ENCODE measurements at regions not wholly inside any gene's neighbourhood (a gene's known extent, or its start where the extent isn't known, plus 50 kb on each side); places are given as distances from the start of the nearest gene placed in this dataset.

DNA sequence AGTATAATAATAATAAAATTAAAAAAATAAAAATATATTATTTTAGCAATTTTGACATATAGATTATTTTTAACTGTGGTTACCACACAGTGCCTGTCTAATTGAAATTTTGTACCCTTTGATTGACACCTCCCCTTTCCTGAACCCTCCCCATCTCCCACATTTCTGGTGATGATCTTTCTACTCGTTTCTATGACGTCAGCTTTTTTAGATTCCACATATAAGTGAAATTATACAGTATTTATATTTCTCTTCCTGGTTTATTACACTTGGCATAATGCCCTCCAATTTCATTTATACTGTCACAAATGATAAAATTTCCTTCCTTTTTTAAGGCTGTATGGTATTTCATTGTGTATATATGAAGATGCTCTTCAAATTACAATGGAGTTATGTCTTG, 258.1 kb upstream of the PTCHD4 start:
- no peak for DNase-seq

DNA sequence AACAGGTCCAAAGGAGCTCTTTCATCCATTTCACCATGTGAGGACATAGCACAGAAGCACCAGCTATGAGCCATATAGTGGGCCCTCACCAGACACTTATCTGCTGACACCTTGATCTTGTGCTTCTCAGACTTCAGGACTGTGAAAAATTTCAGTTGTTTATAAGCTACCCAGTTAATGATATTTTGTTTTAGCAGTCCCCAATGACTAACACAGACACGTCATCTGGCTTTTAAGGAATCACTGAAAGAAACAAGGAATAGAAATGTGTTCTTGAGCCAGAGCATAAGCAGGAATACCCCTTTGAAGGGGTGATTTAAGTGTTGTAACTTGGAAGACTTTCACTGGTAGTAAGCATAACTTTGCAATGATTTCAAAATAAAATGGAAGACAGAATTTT, 214.7 kb upstream of the PTCHD4 start:
- no peak for DNase-seq

DNA sequence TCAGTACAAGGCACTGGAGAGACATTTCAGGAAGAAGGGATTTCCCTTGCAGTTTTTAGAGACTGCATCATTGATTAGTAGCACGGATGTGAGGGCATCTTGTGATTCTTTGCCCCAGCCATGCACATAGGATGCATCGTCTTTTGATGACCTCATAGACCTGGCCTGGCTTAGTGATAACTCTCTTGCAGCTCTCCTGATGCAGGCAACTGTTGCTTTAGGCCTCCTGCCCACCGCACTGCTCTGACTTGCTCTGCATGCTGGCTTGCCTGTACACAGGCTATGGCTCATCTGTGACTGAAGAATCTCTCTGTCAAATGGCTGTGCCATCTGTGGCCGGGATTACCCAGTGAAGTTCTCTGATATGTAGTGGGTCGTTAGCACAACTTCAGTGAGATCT, 207.7 kb upstream of the PTCHD4 start:
- DNase-seq = no peak

DNA sequence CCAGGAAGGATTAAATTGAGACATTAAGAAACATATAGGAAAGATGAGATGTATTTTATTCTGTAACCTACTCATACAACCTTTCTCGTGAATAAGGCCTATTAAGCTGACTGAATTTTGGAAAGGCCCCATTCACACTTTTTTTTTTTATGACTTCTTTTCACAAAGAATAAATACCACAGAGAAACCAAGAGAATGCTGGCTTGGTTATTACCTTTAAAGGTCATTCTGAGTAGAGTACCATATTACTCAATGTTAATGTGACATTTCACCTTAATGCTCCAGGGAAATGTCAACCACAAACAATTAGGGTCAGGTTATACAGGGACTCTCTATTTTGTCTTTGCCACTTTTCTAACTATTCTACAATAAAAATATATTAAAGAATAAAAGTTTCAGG, 204.9 kb upstream of the PTCHD4 start:
- DNase-seq = no peak

DNA sequence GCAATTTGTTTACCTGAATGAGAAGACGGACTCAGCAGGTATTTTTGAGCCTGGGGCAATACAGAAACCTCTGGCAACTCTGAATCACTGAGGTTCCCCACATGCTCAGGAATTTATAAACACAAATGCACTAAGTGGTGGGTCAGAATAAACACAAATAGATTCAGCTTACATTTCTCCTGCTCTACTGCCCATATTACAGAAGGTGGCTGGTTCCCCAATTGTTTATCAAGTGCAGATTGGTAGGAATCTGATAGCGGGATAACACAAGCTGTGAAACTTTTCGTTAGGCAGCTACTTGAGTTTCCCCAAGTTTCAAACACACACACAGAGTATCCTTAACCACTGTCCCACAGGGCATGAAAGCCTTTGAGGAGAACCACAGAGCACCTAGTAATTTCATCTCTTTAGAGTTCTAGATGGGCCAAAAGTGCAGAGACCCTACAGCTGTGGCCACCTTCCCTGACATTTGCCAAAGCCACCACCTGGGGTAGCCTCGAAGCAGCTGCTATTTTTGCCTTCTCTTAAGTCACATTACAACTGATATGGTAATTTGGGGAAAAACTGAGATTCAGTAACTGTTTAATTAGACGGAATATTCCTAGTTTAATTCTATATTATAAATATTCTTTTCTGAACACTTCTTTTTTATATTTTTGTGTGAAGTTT, 204.2 kb upstream of the PTCHD4 start:
- no peak for DNase-seq

DNA sequence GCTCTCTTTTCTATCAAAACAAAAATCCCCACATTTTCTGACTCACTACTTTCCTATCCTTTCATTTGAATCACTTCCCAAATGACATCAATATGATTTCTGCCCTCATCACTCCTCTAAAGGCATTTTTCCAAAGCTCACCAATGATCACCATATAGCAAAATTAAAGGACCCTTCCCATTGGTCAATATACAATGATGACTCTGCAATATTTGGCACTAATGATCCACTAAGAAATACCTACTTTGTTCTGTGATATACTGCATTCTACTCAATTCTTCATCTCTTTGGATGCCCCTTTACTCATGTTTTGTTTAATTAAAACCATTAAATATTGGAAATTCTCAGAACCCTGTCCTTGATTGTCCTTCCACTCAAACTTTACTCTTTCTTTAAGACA, 200.3 kb upstream of the PTCHD4 start:
- DNase-seq = no peak

DNA sequence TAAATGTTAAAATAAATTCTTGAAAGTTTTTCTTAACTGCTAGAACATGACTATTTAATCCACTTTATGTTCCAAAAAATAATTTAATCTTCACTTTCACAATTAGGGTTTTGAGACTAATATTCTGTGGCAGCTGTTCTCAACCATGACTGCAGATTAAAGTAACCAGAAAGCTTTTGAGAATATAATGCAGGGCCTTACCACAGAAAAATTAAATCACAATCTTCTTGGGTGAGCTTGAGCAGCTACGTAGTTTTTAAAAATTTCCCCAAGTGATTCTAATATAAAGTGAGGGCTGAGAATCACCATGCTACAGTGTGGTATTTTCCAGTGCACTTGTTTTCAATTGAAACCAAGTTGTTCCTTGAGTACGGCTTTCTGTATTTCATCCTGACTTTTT, 196.6 kb upstream of the PTCHD4 start:
- DNase-seq = no peak

DNA sequence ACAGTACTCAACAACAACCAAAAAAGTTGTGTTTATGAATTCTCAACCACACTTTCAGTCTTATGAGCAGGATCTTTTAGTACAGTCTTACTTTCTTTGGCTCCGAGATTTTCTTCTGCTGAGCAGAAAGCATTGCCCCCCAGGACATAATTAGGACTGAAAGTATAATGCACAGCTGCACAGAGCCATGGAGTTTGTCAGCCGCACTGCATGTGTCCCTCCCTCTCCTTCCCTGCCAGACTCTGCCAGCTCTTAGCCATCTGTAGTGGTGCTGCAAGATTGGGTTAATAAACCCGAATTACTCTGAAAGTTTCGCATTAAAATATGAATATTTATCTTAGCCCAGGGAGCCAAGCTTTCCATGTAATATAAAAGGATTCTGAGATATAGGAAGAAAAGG, 179.6 kb upstream of the PTCHD4 start:
- no peak for DNase-seq

DNA sequence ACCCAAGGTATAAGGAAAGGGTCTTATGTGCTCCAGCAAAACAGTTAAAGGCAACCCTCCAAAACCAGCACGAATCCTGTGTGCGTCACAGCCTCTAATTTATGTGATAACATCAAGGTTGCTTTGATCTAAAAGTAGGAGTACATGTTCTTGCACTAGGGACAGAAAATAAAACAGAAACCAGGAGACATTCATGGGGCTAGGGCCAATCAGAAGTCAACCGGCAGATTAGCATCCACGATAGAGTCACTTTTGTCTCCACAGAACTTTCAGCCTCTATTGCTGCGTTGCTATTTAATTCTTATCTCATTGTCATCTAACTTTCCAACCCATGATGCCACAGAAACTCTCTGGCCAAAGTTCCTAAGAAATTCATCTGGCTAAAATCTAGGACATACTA, 178.8 kb upstream of the PTCHD4 start:
- DNase-seq = no peak

DNA sequence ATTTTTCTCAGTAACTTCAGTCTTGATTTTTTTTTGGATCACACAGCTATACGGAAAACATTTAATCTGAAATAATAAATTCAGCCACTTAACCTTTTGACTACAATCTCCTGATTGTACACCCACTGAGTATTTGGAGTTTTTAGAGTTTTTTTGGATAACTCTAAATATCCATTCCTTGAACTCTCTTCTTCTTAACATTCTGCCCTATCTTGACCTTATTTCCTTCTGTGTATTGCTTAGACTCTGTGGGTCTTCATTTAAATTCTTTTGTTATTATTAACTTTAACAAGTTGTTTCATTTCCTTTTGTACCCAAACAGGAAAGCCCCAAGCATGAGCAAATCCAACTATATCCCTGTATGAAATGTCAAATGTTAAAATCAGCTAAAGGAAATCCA, 170.2 kb upstream of the PTCHD4 start:
- no peak for DNase-seq

DNA sequence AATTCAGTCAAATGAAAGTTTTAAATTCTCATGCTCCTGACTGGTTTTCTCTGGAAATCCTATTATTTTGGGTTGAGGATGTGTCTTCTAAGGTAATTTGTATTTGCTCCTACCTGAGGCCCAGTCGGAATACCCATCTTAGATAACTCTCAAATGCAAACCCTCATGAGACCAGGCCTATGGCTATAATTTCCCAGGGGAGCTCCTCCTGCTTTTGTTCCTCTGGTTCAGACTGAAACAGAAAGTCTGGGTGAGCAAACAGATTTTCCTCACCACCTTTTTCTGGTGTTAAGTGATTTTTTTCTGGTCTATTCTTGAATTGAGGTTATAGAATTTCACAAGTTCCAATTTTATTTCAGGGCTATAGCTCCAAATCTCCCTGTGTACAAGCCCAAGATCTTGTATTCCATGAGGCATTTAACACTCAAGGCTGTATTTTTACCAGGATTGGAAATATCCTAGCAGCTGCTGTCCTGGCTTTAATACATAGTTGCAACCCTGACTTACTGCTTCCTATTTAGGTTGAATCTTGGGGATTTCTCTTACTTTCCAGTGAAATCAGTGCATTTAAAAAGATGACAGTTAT, 169.1 kb upstream of the PTCHD4 start:
- DNase-seq = no peak

DNA sequence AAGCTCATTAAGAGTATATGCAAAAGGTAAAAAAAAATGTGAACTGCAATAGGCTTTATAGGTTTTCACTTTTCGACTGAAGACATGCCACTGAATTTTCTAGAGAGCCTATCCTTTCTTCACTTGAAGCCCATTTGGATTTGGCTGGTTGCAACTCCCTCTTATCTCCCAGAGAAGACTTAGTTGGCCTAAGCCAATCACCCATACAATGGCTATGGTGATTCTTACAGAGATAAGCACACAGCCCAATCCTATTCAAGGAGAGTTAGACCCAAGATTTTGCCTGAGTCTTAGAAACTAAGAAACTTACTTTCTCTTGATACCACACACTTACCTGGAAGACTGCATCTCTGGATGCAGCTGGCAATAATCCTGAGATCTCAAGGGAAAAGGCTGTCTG, 167.3 kb upstream of the PTCHD4 start:
- DNase-seq = no peak

DNA sequence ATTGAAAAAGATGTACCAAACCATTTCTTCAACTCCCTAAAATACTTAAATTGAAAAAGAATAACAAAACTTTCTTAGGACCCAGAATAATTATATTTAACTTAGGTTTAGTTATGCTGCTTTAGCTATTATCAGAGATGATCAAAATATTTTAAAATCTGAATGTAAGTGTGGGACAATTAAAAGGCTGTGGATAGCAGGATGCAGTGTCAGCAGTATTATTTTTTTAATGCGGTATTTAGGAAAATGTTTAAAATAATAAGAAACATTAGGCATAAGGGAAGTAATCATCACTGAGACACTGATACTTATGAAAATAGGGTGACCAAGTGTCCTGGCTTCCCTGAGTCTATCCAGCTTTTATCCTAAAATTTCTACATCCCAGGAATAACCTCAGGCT, 161.5 kb upstream of the PTCHD4 start:
- DNase-seq = no peak

DNA sequence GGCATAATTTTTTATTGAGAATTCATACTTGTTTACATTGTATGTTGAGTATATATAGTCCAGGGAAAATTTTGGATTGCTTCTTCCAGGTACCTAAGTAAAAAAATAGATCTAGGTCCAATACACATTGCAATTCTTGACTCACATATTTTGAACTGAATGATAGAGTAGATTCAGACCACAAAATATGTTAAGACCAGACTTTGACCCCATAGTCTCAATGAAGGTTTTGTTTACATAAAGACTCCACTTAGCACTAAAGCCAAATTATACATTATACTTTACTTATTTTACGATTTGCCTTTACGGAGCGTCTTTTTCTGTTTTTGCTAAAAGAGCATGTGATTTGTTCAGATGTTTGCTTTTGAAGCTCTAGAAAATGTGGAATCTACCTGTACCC, 144.1 kb upstream of the PTCHD4 start:
- no peak for DNase-seq

DNA sequence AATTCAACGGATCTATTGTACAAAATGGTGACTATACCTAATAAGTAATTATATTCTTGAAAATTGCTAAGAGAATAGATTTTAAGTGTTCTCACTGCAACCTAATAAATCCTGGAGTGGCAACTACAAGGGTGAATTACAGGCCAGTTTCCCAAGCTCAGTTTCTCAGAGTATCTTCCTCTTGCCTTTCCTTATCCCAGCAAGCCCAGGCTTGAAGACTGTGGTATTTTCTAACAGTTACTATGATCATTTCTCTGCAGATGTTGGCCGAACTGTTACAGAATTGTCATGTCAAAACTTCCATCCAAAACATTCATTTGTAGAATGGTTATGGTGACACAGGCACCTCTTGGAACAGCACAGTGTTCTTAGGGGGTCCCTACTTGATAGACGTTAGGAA, 138.1 kb upstream of the PTCHD4 start:
- DNase-seq = no peak

DNA sequence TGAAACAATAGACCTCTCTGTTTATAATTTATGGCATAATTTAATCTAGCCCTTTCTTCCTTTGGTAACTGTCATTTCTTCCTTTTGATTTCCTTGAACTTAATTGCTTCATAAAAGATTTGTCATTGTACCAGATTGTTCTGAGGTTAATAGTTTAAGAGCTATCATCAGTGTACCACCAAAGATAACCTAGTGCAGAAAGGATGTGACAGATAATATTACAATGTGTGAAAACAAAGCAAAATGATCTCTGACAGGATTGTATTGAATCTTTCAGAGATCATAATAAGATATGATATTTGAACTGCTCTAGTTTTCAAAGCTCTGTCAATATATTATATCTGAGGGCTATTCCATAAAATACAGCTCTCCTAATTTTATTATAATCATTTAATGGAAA, 132.1 kb upstream of the PTCHD4 start:
- DNase-seq = no peak

DNA sequence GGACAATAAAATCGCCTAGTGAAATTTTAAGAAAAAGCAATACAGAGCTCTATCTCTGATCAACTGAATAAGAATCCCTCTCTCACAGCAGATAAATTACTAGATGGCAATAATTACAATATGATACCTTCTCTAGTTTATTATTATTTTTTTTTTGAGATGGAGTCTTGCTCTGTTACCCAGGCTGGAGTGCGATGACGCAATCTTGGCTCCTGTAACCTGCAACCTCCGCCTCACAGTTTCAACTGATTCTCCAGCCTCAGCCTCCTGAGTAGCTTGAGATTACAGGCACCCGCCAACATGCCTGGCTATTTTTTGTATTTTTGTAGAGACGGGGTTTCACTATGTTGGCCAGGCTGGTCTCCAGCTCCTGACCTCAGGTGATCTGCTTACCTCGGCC, 129.3 kb upstream of the PTCHD4 start:
- no peak for DNase-seq

DNA sequence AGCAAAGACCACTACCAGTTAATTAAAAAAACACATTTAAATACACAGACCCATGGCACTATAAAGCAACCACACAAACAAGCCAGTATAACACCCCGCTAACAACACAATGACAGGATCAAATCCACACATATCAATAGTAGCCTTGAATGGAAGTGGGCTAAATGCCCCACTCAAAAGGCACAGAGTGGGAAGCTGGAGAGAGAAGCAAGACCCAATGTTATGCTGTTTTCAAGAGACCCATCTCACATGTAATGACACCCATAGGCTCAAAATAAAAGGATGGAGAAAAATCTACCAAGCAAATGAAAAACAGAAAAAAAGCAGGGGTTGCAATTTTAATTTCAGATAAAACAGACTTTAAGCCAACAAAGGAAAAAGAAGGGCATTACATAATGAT, 125.4 kb upstream of the PTCHD4 start:
- no peak for DNase-seq

DNA sequence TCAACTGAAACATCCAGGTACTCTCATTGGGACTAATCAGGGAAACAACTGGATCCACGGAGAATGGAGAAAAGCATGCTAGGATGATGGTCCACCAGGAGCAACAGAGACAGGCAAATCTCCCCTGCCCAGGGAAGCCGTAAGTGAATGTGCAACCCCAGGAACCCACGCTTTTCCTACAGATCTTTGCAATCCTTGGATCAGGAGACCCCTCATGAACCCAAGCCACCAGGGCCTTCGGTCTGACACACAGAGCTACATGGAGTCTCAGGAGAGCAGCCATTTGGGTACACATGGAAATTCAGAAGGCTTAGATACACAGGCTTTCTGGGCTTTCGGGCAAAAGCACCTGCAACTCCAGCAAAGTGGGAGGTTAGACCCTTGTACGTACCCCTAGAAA, 122.1 kb upstream of the PTCHD4 start:
- no peak for DNase-seq

DNA sequence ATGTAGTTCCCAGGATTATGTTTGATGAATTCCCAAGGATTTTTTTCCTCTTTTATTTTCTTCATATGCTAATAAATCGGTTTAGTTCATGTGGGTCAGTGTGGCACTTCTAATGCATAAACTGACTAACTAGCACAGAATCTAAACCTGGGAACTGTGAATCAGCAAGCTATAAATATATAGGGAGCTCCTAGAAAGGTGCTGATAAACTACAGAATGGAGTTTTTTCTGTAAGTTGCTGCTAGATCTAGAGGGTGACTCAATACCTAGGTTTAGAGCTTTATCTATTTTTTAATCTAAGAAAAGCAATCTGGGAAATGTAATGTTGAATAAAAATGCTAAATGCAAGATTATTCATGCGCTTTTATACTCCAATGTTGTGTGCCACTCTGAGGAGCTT, 118.8 kb upstream of the PTCHD4 start:
- no peak for DNase-seq

DNA sequence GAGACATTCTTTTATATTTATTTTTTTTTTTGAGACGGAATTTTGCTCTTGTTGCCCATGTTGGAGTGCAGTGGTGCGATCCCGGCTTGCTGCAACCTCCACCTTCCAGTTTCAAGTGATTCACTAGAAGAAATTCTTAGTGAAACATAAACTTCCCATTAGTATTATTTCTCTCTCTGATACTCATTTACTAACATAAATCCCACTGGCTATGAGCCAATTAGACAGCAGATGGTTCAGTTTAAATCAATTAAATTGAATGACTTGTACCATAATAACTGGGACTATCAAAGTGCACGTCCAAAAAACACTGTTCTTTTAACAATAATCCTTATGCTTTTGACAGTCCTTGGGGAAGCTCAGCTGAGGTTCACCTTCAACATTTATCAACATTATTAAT, 111.2 kb upstream of the PTCHD4 start:
- DNase-seq = no peak

DNA sequence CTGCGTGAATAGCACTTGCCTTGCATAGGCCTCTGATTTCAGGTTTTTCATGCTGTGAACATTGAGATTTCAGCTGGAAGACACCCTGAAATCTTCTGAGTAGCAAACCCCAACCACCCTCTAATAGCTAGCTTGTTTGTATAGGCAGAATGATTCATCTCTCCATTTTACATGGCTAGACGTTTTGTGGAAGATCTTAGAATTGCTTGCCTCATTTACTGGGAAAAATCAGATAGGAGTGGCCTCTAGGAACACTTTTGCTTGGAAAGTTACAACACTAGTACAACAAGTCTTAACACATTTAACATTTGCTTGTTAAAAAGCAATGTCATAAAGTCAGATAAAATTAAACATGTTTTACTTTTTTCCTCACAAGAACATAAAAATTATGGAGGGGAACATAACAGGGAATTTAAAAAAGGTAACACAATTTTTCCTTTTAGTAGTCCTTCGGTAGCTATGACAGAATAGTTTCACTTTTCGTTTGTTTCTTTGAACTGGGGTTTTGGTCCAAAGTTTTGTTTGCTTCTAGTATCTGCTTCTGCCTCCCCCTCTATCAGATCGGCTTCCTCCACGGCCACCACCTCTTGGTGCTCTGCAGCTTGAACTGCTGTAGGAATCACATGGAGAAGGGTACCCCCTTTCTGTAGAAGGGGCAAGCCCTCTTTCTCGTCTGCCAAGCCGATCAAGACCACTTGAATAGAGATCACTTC, 102.2 kb upstream of the PTCHD4 start:
- DNase-seq = no peak

DNA sequence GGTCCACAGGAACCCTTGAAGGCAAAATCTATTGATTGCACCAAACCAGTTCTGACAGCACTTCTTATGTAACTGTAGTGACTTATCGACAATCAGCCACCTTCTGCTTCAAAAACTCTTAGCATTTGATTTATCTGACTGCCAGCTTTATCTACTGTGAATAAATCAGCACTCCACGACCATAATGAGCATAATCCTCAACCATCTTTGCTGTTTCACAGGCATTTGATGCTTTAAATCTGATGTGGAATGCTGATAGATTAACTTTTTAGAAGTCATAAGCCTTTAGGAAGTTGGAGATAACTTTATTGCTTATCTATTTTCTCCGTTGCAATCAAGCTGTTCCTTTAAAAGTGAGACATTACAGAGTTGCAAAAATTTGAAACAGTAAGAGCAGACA, 101.5 kb upstream of the PTCHD4 start:
- DNase-seq = no peak

DNA sequence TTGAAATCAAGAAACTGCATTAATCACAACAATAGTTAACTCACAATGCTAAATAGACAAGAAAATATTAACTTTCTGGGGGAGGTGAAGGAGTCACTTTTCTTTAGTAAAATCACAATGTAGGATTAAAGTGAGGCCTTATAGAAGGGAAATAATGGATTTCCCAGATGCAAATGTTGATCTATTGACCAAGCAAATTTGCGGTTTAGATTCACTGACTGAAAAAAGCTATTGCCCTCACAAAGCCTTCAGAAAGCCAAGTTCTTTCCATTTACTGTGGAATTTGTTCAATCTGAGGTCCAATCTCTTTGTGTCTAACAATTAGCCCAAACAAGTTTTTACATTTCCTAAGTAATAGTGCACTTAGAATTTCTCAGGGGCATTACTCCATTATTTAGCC, 95.1 kb upstream of the PTCHD4 start:
- DNase-seq = no peak

DNA sequence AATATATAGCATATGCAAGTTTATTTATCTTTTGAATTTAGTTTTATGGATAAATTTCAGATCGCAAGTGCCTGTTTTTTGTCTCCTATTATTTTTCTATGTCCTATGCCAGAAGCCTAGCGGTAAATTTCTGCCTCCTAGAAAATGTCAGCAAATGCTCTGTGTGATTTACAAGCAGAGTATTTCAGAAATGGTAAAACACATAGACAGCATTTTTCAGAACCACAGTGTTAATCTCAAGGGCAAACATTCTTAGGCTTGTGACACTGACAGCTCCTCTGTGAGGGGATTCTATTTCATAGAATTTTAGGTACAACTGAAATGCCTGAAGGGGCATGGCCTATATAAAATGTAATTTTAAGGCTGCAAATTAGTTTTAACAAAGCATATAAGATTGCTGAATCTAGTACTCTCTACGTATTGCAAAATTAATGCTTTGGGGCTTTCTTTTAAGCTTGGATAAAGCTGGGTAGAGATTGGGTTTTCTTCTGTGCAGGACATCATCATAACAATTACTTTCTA, 89.9 kb upstream of the PTCHD4 start:
- no peak for DNase-seq
